H4 (cell line): ENCODE measurements at regions not wholly inside any gene's neighbourhood (a gene's known extent, or its start where the extent isn't known, plus 50 kb on each side); places are given as distances from the start of the nearest gene placed in this dataset.
"Not testable (repeated sequence)": the region's sequence is repeated elsewhere in the genome, so short reads cannot be mapped to it uniquely, and the experiment has no call there.

Experiments used
- DNase-seq: peaks from one replicate; pipeline ENCODE4 v3.0.0-alpha.2; 2015; ENCODE audit warnings: low spot score

- DNase-seq: no peak
Measured at GRCh38 chr3:102906818-102907217, 472.0 kb downstream of the ZPLD1 start.

GRCh38 chr3:102909904-102910303 lies 475.1 kb downstream of the ZPLD1 start:
- no peak for DNase-seq

GRCh38 chr3:102916532-102916931 lies 481.7 kb downstream of the ZPLD1 start:
- DNase-seq: no peak

- DNase-seq: no peak
Measured at GRCh38 chr3:102926618-102927017, 491.8 kb downstream of the ZPLD1 start.

- no peak for DNase-seq
Measured at GRCh38 chr3:102933377-102933776, 498.6 kb downstream of the ZPLD1 start.

GRCh38 chr3:102936511-102937045 lies 501.8 kb downstream of the ZPLD1 start:
- DNase-seq: no peak

- no peak for DNase-seq
Measured at GRCh38 chr3:102941786-102942185, 507.0 kb downstream of the ZPLD1 start.

- DNase-seq: not testable (repeated sequence)
Measured at GRCh38 chr3:102946445-102946844, 511.6 kb downstream of the ZPLD1 start.

- no peak for DNase-seq
Measured at GRCh38 chr3:102972350-102972749, 537.5 kb downstream of the ZPLD1 start.

GRCh38 chr3:102974333-102974732 lies 539.5 kb downstream of the ZPLD1 start:
- no peak for DNase-seq

- no peak for DNase-seq
Measured at GRCh38 chr3:102979191-102979590, 544.4 kb downstream of the ZPLD1 start.

- peak; percentile 93 for DNase-seq
Measured at GRCh38 chr3:102979682-102980354, 545.0 kb downstream of the ZPLD1 start.

GRCh38 chr3:102980355-102980696 lies 545.5 kb downstream of the ZPLD1 start:
- no peak for DNase-seq

GRCh38 chr3:103002425-103003176 lies 567.8 kb downstream of the ZPLD1 start:
- peak; percentile 70 for DNase-seq

GRCh38 chr3:103006526-103007183 lies 571.8 kb downstream of the ZPLD1 start:
- DNase-seq: no peak

GRCh38 chr3:103009609-103010008 lies 574.8 kb downstream of the ZPLD1 start:
- no peak for DNase-seq

GRCh38 chr3:103025880-103026279 lies 591.1 kb downstream of the ZPLD1 start:
- DNase-seq: no peak

GRCh38 chr3:103033841-103034240 lies 599.0 kb downstream of the ZPLD1 start:
- DNase-seq: no peak

GRCh38 chr3:103047640-103048039 lies 612.8 kb downstream of the ZPLD1 start:
- DNase-seq: peak; percentile 16

- peak; percentile 71 for DNase-seq
Measured at GRCh38 chr3:103048068-103048722, 613.4 kb downstream of the ZPLD1 start.

GRCh38 chr3:103052236-103052830 lies 617.5 kb downstream of the ZPLD1 start:
- peak; percentile 21 for DNase-seq

GRCh38 chr3:103055021-103055520 lies 620.3 kb downstream of the ZPLD1 start:
- no peak for DNase-seq
